ENCODE measurements at regions not wholly inside any gene's neighbourhood (a gene's known extent, or its start where the extent isn't known, plus 50 kb on each side); places are given as distances from the start of the nearest gene placed in this dataset.

- no peak for DNase-seq
Measured at GRCh38 chr1:83769594-83770318, 229.2 kb downstream of the TTLL7 start.

DNA sequence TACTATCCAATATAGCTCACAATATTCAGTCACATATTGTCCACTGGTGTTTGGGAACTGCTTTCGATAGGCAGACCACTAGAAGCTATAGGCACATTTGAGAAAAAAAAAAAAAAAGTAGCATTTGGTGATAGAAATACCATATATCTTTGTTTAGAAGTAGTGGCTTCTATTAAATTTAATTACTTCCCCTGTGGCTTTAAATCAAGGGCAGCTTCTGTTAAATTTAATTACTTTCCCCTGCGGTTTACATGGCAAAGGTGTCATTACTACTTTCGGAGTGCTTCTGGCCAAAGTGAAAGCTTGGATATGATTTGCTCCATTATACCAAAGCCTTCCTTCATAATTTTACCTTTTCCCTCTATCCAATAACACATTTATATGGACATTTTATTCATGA lies 229.9 kb downstream of the TTLL7 start:
- DNase-seq = no peak

- DNase-seq = no peak
Measured at GRCh38 chr1:83766241-83766691, 232.7 kb downstream of the TTLL7 start.

- no peak for DNase-seq
Measured at GRCh38 chr1:83765125-83765524, 233.8 kb downstream of the TTLL7 start.

DNA sequence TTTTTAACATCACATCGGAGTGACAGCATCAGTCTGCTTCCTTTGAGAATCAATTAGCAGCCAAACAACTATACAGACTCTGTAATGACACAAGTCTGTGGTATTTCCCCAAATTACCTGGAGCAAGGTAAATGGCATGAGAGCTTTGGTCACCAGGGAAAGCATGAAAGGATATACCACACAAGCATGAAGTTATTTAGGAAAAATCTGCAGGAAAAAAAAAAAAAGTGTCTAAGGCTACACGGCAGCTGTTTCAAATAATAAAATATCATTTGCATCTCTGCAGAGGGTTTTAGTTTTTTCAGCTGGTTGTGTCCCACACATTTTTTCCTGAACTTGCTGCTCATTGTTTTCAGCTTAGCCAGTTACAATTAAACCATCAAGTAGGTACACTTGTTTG lies 234.7 kb downstream of the TTLL7 start:
- no peak for DNase-seq

DNA sequence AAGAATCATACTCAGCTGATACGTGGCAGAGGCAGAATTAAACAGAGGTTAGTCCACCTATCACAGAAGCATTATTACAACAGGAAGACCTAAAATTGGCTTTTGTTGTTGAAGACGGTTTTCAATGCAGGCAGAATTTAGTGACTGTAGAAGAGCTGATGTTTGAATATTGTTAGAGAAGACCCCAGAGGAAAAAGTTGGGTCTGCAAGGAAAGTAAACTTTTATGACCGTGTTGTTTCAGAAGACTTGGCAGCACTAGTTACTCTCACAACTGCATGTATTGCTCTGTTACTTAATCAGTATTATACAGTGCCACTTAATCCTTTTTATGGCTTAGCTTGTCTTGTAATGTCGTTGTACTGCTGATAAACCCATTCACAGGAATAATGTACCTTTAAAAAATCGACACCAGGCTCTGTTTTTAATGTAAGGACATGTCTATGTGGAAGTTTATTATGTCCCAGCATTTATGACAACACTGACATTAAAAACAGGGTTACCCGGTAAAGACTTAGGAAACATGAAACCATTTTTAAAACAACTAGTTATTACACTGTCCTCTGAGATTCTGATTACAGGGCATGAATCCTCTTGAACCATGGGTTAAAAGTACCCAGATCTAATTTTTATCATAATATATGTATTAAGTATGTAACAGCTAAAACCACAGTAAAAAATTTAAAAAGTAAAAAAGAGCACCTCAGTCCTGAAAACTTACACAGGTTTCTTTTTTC lies 235.4 kb downstream of the TTLL7 start:
- no peak for DNase-seq

- no peak for DNase-seq
Measured at GRCh38 chr1:83762416-83762815, 236.5 kb downstream of the TTLL7 start.

DNA sequence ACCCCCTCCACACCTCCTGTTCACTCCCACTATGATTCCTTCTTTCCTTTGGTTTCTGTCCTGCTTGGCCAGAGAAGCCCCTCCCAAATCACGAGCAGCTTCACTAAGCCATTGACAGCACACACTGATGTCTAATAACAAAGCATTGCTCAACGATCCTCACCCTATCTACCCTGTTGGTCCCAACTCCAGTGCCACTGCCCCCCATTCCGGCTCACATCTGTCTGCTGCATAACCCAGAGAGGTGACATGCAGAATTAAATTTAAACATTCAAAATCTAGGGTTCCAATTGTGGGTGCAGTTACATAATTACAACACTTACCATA lies 236.9 kb downstream of the TTLL7 start:
- DNase-seq = no peak

DNA sequence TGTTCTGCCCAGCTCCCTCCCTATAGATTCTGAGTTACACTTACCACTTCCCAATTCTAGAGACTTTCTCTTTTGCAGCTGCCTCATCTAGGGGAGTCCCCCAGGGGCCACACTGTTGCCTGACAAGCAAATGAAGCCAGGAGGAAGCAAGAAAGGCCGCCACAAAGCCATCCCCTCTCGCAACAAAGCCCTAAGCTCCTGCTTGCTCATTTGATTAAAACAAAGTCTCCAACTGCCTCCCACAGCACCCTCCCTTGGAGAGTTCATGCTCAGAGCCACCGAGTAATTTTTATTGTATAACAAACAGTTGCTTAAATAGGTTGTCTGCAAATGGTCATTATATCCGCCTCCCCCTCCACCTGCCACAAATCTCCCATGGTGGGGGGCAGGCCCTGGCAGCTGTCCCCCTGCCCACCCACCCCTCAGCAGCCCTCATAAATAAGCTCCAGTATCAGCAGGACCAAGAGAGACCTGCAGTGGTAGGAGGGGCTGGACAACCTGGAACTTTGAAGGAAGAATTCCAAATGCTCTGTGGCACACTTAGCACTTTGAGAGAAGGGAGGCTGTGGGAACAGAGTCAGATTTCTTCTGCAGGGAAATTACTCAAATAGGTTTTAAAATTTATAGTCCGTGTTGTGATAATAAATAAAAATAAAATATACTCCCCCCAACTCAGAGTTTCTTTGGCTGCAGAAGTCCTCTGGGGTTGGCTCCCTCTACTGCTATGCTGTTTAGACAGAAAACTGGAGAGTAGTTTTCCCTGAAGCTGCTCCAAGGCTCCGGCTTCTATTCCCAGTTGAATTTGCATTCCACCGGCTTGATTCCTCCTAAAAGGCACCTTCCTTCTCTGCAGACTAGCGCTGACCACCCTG lies 237.5 kb downstream of the TTLL7 start:
- DNase-seq = no peak

GRCh38 chr1:83760226-83761021 lies 238.5 kb downstream of the TTLL7 start:
- no peak for DNase-seq

GRCh38 chr1:83756984-83757717 lies 241.8 kb downstream of the TTLL7 start:
- no peak for DNase-seq

- DNase-seq = no peak
Measured at GRCh38 chr1:83751602-83752001, 247.3 kb downstream of the TTLL7 start.

DNA sequence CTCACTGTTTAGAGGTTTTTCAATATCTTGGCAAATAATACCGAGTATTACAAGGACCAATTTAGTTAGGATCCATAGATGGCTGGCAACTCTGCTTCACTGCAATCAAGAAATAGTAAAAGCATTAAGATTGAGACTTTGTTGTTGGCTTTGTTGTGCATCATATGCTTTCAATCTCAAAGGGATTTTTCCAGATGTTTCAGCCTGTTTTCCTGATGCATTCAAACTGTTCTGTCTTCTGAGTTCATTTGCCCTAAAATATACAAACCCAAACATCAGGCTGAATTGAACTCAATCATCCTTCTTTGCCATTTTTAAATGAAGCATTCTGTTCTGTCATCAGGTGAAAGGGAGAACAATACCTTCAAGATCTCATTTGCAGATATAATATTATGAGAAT lies 248.7 kb downstream of the TTLL7 start:
- DNase-seq = no peak

DNA sequence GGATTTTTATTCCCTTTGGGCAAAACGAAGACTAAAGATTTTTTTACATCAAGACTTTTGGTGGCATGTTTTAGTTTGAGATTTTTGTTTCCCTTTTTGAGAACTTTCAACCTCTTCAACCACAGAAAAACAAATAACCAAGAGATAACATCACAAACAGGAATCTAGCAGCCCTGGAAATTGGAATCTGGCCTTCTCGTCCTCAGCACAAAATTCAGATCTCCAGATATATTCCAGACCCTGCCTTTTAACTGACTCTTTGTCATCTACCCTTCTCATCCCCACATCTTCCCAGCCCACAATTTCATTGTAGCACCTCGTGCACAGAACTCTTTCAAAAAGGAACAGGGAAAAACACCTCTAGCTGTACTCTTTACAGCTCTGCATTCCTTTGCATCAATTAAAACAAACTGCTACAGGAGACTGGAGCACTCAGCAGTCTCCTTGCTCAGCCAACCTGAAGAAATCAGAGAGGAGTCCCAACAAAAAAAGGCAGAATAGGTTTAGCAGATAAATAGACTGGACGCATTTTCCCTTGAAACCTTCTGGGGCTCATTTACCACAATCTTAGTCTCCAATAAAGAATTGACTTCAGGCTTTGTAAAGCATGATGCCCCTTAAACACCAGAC lies 251.0 kb downstream of the TTLL7 start:
- DNase-seq = no peak

DNA sequence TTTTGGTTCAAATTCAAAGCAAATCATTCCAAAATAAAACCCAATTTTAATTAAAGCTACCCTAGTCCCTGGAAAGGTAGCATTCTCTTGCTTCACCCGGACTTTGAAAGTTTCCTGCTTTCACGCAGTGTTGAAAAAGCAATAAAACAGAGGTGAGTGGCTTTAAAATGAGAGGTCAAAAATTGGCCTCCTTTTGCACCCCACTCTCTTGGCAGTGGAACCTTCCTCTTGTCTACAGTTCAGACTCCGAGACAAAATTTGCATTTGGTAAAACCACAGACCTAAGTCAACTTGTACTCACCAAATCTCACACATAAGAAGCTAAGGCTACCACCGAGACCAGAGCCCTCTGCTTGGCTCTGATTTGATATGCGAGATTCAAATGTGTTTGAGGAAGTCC lies 252.7 kb downstream of the TTLL7 start:
- no peak for DNase-seq

DNA sequence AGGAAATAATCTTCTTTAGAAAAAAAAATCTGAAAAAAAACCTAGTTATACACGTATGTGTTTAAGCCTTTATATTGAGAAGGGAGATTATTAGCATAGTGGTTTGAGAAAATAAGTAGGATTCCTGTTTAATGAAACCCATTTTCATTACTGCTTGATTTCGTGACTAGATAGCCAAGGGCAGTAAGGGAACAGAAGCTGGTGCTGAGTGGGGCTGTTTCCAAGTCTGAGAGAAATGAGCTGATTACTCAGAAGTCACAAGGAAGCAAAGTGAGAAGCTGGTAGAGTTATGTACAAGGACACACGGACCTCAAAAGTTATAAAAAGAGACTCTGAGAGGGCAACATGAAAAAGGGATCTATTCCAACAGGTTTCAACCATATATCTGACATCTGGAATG lies 256.5 kb downstream of the TTLL7 start:
- DNase-seq = no peak

DNA sequence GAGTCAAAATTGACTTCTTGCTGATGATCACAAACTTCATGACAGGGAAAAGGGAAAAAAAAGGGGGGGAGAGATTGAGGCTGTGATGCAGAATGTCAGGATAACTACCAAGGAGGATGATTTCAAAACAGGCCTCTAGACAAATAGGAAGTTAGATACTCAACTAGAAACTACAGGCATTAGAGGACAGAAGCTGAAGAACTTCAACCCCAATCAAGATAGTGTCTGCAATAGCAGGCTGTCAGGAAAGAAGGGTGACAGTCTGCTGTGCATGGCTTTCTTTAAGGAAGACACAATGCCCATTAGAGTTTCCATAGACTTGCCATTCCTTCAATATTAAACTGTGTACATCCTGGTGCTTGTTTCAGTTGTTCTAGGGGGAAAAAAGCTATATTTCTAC lies 257.2 kb downstream of the TTLL7 start:
- DNase-seq = no peak

DNA sequence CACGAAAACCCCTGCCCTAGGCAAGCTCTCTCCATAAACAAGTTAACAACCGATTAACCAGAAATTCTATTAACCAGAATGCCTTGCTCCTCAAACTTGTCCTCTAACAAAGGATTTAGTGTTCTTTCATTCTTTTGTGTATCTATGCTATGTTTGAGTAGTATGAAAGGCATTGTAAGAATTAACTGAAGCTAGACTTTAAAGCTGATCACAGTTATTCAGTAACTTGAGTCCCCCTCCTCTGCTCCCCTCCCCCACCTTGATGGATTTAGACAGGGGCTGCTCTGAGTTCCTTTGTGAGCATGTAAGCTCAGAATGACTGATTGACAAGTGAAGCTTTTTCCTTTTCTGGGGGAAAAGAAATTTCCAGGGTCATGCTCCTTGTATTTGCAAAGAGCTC lies 257.6 kb downstream of the TTLL7 start:
- no peak for DNase-seq

GRCh38 chr1:83735526-83735925 lies 263.4 kb downstream of the TTLL7 start:
- DNase-seq = no peak

GRCh38 chr1:83734420-83734819 lies 264.5 kb downstream of the TTLL7 start:
- DNase-seq = no peak

DNA sequence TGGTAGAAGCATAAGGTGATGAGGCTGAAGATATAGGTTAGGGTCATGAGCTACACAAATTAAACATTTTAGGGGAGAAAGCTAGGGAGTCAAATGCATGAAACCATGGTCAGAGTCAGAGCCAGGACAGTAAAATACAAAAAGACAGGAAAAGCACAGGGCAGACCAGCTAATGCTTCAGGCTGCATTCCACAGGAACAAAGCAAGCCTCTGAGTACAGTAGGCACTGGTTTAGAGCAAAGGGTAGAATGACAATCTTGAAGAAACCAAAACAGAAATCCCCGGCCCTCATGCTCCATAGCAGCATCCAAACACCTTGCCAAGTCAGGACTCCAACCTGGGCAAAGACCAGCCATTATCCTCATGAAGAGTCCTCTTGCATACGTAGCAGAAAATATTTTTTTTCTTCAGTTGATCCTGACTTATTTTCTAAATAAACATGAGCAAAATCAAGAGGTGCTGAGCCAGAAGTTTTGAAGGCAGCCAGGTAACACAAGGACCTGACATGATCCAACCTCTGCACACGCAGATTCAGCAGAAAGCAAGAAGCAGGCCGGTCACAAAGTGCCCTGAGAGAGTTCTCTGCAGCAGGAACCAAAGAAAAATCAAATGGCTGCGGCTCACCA lies 273.1 kb downstream of the TTLL7 start:
- no peak for DNase-seq

Data from occipital lobe (tissue), 1 donor.